Lung (tissue), 11 donors: ENCODE measurements at regions not wholly inside any gene's neighbourhood (a gene's known extent, or its start where the extent isn't known, plus 50 kb on each side); places are given as distances from the start of the nearest gene placed in this dataset.

Experiments used
- ATAC-seq: fragments of 200-7000 bp; cut with Tn5 transposase; one replicate; pipeline ENCODE4 v1.9.1; 2020; ENCODE audit warnings: moderate number of reproducible peaks; ENCODE audit not compliant: insufficient read depth, low FRiP score
- DNase-seq, 3 donors: peaks; one replicate each; pipeline ENCODE4 v3.0.0-alpha.2; 2013 to 2017
- H3K27ac ChIP-seq, 2 donors: one replicate each; pipeline ENCODE4 v1.5.1; 2013; ENCODE audit warnings: mild to moderate bottlenecking in 2 of 2, moderate library complexity in 2 of 2, control low read depth in 1 of 2, inconsistent platforms in 1 of 2, low read depth in 1 of 2, low read length in 1 of 2
- H3K27me3 ChIP-seq, 3 donors: one replicate each; pipeline ENCODE4 v1.5.1; 2013; ENCODE audit warnings: low read length in 2 of 3; ENCODE audit not compliant: control insufficient read depth in 3 of 3, insufficient read depth in 3 of 3
- H3K36me3 ChIP-seq, 4 donors: one replicate each; pipeline ENCODE4 v1.5.1; 2013; ENCODE audit warnings: low read length in 4 of 4, mild to moderate bottlenecking in 1 of 4, moderate library complexity in 1 of 4; ENCODE audit not compliant: control insufficient read depth in 4 of 4, insufficient read depth in 4 of 4
- H3K4me1 ChIP-seq, 5 donors: one replicate each; pipeline ENCODE4 v1.5.1; 2013; ENCODE audit warnings: low read length in 5 of 5, mild to moderate bottlenecking in 2 of 5, moderate library complexity in 1 of 5; ENCODE audit not compliant: control insufficient read depth in 5 of 5, insufficient read depth in 5 of 5
- H3K4me3 ChIP-seq: one replicate; pipeline ENCODE4 v1.5.1; 2013; ENCODE audit warnings: mild to moderate bottlenecking, control low read depth, moderate library complexity
- H3K9ac ChIP-seq, 2 donors: one replicate each; pipeline ENCODE4 v1.5.1; 2013; ENCODE audit warnings: low read length in 2 of 2, control low read depth in 1 of 2; ENCODE audit not compliant: insufficient read depth in 1 of 2
- H3K9me3 ChIP-seq, 4 donors: one replicate each; pipeline ENCODE4 v1.5.1; 2013; ENCODE audit warnings: low read length in 3 of 4, mild to moderate bottlenecking in 1 of 4, moderate library complexity in 1 of 4; ENCODE audit not compliant: control insufficient read depth in 4 of 4, insufficient read depth in 3 of 4
- WGBS, 2 donors: extraction: QIAGEN DNeasy Blood & Tissue Kit; methylation state at CpG; one replicate each; pipeline ENCODE4 v1.1.7; 2013; 5-methylcytosine and 5-hydroxymethylcytosine counted together
- TF ChIP-seq, protein P1 (sequence below): IDR thresholded peaks from 2 replicates; pipeline ENCODE4 v1.5.1; 2012; ENCODE audit warnings: mild to moderate bottlenecking; ENCODE audit errors: control extremely low read depth, extremely low read depth
- donor health status: control.
- donor health status: control.
- donor health status: Bipolar disorder and iron deficiency.
- donor health status: healthy.
- donor health status: DM: yes; HTN: yes; CAD: no.

DNA sequence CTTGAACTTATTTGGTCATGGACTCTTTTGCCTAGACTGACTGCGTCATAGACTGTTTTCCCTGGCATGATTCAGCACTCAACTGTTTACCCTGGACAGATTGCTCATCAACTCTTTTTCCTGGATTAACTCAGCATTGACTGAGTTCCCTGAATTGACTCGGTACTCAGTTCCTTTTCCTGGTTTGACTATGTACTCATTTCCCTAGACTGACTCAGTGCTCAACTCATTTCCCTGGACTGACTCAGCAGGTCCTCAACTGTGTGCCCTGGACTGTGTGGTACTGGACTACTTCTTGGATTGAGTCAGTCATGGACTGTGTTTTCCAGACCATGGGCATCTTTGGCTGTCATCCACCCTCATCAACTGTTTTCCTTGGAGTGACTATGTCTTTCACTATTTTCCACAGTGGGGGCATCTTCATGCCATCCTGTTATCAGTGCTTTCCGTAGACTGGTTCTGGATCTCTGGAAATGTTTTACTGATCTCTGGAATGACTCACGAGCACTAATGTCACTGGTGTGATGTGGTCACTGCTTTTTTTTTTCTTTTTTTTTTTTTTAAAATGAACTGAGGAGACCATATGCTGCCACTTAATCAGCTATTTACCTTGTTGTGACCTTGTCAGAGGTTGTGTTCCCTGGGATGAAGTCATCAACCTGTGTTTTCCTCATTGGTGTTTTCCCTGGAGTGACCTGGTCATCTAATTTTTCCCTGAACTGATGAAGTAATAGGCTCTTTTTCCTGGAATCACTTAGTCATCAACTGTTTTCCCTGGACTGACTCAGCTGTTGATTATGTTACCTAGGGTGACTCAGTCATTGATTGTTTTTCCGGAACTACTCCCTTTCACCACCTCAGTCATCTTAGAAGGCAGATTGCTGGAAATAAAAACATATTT, 1225.5 kb downstream of the NLGN4Y start:
- Histone ChIP-seq H3K9ac (no peak overlapping the region), H3K9me3 (no peaks in the 10 kb centered on the region), H3K4me3 (no peak overlapping the region), H3K27ac (no peak overlapping the region), H3K27me3 (no peaks in the 10 kb centered on the region), H3K36me3 (no peaks in the 10 kb centered on the region), H3K4me1 (no peaks in the 10 kb centered on the region)
- TF ChIP-seq, protein P1, sequence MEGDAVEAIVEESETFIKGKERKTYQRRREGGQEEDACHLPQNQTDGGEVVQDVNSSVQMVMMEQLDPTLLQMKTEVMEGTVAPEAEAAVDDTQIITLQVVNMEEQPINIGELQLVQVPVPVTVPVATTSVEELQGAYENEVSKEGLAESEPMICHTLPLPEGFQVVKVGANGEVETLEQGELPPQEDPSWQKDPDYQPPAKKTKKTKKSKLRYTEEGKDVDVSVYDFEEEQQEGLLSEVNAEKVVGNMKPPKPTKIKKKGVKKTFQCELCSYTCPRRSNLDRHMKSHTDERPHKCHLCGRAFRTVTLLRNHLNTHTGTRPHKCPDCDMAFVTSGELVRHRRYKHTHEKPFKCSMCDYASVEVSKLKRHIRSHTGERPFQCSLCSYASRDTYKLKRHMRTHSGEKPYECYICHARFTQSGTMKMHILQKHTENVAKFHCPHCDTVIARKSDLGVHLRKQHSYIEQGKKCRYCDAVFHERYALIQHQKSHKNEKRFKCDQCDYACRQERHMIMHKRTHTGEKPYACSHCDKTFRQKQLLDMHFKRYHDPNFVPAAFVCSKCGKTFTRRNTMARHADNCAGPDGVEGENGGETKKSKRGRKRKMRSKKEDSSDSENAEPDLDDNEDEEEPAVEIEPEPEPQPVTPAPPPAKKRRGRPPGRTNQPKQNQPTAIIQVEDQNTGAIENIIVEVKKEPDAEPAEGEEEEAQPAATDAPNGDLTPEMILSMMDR, result no peak
- 81% methylated on average over 5 of the region's 5 CpGs; no CpG with 5 or more reads in 1 of the 2 donors for WGBS, 2 donors
- DNase-seq (no peak), ATAC-seq (no peak)

- TF ChIP-seq, protein P1, result no peak
- Histone ChIP-seq H3K9ac (no peak overlapping the region), H3K27me3 (no peaks in the 10 kb centered on the region), H3K9me3 (no peaks in the 10 kb centered on the region), H3K4me3 (no peak overlapping the region), H3K4me1 (no peaks in the 10 kb centered on the region), H3K27ac (no peak overlapping the region), H3K36me3 (no peaks in the 10 kb centered on the region)
- 74% methylated on average over 2 of the region's 2 CpGs; no CpG with 5 or more reads in 1 of the 2 donors for WGBS, 2 donors
- DNase-seq (no peak), ATAC-seq (no peak)
These were observed 1226.7 kb downstream of the NLGN4Y start for GRCh38 chrY:15751001-15751400.

GRCh38 chrY:15756266-15756665, 1231.9 kb downstream of the NLGN4Y start:
- Histone ChIP-seq H3K27ac (no peak overlapping the region), H3K4me1 (no peaks in the 10 kb centered on the region), H3K27me3 (no peaks in the 10 kb centered on the region), H3K9ac (no peak overlapping the region), H3K9me3 (no peaks in the 10 kb centered on the region), H3K36me3 (no peaks in the 10 kb centered on the region), H3K4me3 (no peak overlapping the region)
- 84% methylated on average over 5 of the region's 5 CpGs; no CpG with 5 or more reads in 1 of the 2 donors for WGBS, 2 donors
- TF ChIP-seq, protein P1, result no peak
- DNase-seq (no peak), ATAC-seq (no peak)
